Ovary (tissue), 3 donors: ENCODE measurements at regions not wholly inside any gene's neighbourhood (a gene's known extent, or its start where the extent isn't known, plus 50 kb on each side); places are given as distances from the start of the nearest gene placed in this dataset.

Source experiments
- EP300 ChIP-seq: sonication (generic); formaldehyde crosslinking; IDR thresholded peaks from one replicate; pipeline ENCODE4 v1.6.1; 2017; ENCODE audit warnings: antibody characterized with exemption
- POLR2A ChIP-seq: fragments of 450-650 bp; IDR thresholded peaks from one replicate; pipeline ENCODE4 v1.6.1; 2017; ENCODE audit warnings: antibody characterized with exemption, mild to moderate bottlenecking, moderate library complexity
- TF ChIP-seq, protein P1 (sequence below), 3 donors: fragments of 450-650 bp in 2 of 3; fragments of 200-600 bp in 1 of 3; IDR thresholded peaks; one replicate each; pipeline versions ENCODE4 v1.5.1 to v1.8.0; 2016 to 2022; ENCODE audit warnings: antibody characterized with exemption in 3 of 3, mild to moderate bottlenecking in 1 of 3
- donor health status: DM: no; HTN: no; CAD: no.

DNA sequence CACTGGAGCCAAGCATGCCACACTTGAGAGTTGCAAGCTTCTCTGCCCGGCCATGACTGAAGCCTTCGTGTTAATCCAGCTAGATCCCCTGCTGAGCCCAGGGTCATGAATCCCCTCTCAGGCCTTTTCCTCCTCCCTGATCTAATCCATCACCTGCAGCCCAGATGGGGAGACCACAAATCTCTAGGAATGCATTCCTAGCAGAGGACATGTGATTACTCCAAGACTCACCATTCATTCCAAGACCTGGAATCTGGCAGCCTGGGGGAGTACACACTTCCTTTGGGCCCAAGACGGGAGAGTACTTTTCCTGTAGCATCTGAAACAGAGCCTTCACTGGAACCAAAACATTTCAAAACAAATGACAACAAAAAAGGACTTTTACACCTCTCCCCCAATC lies 269.3 kb upstream of the NFIA start:
- TF ChIP-seq, protein P1, sequence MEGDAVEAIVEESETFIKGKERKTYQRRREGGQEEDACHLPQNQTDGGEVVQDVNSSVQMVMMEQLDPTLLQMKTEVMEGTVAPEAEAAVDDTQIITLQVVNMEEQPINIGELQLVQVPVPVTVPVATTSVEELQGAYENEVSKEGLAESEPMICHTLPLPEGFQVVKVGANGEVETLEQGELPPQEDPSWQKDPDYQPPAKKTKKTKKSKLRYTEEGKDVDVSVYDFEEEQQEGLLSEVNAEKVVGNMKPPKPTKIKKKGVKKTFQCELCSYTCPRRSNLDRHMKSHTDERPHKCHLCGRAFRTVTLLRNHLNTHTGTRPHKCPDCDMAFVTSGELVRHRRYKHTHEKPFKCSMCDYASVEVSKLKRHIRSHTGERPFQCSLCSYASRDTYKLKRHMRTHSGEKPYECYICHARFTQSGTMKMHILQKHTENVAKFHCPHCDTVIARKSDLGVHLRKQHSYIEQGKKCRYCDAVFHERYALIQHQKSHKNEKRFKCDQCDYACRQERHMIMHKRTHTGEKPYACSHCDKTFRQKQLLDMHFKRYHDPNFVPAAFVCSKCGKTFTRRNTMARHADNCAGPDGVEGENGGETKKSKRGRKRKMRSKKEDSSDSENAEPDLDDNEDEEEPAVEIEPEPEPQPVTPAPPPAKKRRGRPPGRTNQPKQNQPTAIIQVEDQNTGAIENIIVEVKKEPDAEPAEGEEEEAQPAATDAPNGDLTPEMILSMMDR (IDR thresholded peaks at IDR 0.05), result no peak
- TF ChIP-seq POLR2A (no peak), EP300 (no peak)
